Lower leg skin (tissue), 3 donors: ENCODE measurements at regions not wholly inside any gene's neighbourhood (a gene's known extent, or its start where the extent isn't known, plus 50 kb on each side); places are given as distances from the start of the nearest gene placed in this dataset.

Experiments
- CTCF ChIP-seq, 3 donors: fragments of 450-650 bp; IDR thresholded peaks; one replicate each; pipeline ENCODE4 v1.5.1; 2016; ENCODE audit warnings: antibody characterized with exemption in 3 of 3, mild to moderate bottlenecking in 3 of 3, moderate library complexity in 2 of 3
- POLR2A ChIP-seq, 2 donors: fragments of 450-650 bp; IDR thresholded peaks; one replicate each; pipeline ENCODE4 v1.6.1; 2016 to 2017; ENCODE audit warnings: antibody characterized with exemption in 2 of 2, mild to moderate bottlenecking in 1 of 2, moderate library complexity in 1 of 2

- TF ChIP-seq CTCF (IDR thresholded peaks at IDR 0.05) (no peak), POLR2A (IDR thresholded peaks at IDR 0.05) (no peak)
Observed at GRCh38 chr10:9863559-9864121, 1154.0 kb upstream of the CELF2 start.
